ENCODE measurements at regions not wholly inside any gene's neighbourhood (a gene's known extent, or its start where the extent isn't known, plus 50 kb on each side); places are given as distances from the start of the nearest gene placed in this dataset.
"Not testable (repeated sequence)": the region's sequence is repeated elsewhere in the genome, so short reads cannot be mapped to it uniquely, and the experiment has no call there.

DNA sequence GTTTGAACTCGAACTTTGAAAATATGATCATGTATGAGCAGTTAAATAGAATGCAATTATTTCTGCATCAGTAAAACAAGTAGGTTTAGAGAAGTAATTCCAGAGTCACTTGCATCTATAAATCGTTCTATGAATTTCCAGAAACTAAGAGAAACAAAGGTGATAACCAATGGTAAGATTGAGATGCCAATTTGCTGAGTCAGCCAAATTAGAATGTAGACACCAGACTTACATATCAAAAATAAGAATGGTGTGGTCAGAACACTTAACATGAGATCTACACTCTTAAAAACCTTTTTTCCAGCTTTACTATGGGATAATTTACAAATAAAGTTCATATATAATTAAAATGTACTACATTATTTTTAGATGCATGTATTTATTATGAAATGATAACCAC lies 1435.9 kb downstream of the OTOL1 start:
- no peak for ATAC-seq

DNA sequence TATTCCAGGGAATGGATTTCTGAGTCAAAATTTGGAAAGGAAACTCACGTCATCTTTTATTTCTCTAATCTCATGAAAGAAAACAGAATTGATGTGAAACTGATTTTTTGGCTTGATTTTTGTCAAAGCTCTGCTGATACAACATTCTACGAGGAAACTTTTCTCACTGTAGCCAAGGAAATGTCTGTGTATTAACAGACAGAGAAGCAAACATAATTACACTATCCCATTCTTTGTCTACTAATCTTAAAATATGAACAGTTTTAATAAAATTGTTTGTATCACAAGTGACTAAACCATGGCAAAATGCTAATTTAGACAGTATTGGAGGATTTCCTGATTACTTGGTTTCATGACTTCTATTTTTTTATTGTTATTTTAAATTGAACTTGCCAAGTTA lies 1437.0 kb downstream of the OTOL1 start:
- ATAC-seq: no peak

DNA sequence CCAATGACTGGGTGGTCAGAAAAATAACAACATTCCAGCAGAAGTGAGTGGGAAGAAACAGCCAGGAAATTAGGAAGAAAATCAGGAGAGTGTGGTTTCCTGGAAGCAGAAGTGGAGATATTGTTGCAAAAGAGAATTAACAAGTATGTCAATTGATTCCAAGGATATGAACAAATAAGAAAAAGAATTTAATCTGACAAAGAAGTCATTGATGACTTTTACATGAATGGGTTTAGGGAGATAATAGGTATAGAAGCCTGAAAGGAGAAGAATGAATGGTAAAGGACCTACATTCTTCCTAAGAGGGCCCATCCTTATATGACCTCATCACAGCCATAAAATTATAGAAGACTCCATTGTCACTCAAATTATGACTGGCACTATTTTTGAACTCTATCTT lies 1440.1 kb downstream of the OTOL1 start:
- no peak for ATAC-seq

DNA sequence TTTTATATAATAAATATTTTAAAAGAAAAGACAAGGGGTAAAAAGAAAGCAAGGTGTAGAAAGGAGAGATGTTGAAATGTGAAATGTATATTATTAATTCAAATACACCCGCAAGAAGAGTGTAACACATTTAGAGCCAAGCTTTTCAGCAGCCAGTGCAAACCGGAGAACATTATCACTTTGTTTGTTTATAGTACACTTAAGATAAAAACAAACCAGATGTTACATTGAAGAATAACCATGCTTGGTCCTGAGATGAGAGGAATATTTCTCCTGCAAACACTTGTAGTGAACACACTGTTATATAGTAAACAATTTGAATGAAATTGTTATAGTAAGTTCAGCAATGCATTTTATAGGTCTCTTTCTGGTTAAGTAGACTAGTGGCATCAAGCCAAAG lies 1441.5 kb downstream of the OTOL1 start:
- no peak for ATAC-seq

DNA sequence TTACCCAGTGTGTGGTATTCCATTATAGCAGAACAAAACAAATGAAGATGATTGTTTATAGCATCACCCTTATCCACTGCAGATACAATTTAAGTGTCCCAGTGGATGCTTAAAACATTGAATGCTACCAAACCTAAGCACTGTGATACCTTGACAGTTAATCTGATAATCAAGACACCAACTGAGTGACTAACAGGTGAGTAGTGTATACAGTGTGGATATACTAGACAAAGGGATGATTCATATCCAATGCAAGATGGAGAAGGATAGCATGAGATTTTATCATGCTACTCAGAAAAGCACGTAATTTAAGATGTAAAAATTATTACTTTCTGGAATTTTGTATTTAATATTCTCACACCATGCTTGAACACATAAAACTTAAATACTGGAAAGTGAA lies 1449.0 kb downstream of the OTOL1 start:
- no peak for ATAC-seq

DNA sequence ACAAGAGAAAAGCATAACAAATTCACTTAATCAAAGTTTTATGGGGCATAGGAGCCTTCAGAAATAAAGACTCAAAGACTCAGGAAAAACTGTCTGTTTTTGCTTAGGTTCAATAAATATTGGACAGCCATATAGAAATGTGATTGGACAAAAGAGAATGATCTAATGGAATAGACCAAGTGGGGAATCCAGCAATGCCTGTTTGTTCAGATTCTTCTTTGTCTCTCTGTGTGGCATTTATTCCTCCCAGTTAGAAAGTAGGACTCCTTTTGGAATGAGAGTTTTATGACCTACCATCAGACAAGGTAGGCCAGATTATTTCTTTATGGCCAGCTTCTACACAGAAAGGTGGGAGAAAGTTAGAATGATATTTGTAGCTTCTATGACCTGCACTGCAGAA lies 1460.1 kb downstream of the OTOL1 start:
- no peak for ATAC-seq

DNA sequence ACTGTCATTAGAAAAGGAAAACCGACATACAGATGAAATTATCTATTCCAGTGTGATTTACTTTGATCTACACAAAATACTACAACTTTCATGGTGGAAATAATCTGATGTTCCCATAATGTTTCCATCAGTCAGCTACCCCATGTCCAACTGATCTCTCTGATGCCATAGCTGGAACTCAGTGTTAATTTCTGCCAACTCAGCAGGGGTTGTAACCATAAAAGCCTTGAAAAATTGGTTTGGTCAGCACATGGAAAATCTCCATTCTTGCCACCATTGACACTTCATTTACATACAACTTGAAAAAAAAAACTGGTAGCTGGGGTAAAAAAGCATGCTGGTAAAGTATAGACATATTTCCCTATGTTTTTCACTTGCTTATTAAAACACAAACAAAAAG lies 1463.7 kb downstream of the OTOL1 start:
- ATAC-seq: no peak

DNA sequence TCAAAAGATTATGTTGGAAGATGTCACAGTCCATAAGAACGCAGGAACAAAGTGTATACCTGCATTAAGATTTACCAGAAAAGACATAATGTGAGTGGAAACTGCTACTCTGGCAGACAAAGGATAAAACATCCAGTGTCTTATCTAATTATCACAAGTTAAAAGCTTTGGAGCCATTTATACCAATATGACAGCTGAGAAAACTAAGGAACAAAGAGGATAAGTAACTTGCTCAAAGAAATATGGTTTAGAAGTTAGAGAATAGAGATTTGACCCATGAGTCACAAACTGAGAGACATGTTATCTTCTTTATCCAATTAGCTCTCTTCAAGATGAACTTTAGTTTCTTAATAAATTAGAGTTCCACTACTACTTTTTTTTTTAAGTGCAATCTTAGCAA lies 1473.7 kb downstream of the OTOL1 start:
- no peak for ATAC-seq

DNA sequence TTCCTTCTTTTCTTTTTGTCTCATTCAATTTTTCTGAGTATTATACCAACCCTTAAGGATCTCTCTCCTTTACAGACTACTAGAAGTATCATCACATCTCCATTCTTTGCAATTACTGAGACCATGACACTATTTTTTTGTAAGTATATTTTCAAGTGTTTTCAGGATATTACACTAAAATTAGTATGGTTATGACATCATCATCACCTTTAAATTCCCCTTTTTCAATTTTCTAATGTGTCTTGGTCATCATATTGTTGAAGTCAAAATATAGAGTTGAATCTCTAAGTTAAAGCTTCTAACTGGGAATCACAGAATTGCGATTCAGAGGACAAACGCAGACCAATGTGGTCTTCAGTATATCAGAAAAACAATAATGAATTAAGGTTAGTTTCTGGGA lies 1475.1 kb downstream of the OTOL1 start:
- no peak for ATAC-seq

DNA sequence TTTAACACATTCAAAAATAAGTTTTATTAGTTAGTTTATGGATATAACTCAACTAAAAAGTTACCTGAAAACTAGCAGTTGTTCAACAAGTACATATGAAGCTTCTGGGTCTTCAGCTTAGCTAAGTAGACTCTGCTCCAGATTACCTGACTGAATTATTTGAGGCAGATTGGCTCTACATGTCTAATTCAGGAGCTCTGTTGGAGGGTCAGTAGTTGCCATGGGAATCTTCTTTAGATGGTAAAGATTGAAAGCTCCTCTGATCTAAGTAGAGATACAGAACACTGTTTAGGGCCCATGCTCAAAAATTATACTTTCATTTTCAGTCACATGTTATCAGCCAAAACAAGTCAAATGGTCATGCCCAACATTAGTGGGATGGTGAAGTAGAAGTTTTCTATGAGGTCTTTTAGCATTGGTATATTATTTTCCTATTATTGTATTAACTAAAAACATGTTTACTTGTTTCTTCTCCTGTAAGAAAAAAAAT lies 1476.9 kb downstream of the OTOL1 start:
- ATAC-seq: no peak

DNA sequence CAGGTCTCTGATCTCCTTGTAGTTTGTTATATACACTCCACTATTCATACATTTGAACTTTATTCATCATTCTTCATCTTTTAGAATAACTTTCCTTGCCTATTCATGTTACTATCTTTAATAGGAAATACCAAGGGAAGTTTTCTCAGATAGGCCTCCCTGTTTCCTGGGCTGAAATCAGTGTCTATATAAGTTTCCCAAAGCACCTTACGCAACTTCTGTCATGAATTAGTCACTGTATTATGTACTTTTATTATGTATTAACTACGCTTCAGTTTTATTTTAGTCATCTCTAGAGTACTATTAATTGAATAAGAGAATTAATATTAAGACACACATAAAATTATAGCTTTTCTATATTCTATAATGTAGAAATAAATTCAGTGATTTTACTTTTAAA lies 1481.5 kb downstream of the OTOL1 start:
- ATAC-seq: no peak

DNA sequence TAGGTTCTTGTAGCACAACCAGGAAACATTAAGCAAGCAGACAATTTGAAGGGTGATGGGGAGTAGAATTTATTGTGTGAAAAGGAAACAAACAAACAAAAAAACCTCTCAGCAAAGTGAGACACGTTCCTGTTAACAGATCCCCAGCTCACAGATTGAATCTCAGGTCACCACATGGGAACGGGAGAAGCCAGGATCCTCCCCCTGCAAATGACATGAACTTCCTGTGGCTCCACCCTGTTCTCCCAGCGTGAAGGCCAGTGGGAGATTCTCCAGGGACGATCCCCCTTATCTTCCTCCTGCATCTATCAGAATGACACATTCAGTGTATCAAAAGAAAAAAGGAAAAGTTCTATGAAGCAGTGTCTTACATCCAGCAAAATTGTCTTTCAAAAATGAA lies 1488.1 kb downstream of the OTOL1 start:
- ATAC-seq: no peak

DNA sequence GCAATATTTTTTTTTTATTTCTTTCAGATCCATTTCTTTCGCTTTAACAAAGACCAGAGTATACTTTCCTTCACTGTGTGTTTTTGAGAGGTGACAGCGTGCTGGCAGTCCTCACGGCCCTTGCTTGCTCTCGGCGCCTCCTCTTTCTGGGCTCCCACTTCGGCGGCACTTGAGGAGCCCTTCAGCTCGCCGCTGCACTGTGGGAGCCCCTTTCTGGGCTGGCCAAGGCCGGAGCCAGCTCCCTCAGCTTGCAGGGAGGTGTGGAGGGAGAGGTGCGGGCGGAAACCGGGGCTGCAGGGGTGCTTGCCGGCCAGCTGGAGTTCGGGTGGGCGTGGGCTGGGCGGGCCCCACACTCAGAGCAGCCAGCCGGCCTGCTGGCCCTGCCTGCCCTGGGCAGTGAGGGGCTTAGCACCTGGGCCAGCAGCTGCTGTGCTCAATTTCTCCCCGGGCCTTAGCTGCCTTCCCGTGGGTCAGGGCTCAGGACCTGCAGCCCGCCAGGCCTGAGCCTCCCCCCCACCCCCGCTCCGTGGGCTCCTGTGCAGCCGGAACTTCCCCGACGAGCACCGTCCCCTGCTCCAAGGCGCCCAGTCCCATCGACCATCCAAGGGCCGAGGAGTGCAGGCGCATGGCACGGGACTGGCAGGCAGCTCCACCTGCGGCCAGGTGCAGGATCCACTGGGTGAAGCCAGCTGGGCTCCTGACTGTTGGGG lies 1490.6 kb downstream of the OTOL1 start:
- ATAC-seq: not testable (repeated sequence)

DNA sequence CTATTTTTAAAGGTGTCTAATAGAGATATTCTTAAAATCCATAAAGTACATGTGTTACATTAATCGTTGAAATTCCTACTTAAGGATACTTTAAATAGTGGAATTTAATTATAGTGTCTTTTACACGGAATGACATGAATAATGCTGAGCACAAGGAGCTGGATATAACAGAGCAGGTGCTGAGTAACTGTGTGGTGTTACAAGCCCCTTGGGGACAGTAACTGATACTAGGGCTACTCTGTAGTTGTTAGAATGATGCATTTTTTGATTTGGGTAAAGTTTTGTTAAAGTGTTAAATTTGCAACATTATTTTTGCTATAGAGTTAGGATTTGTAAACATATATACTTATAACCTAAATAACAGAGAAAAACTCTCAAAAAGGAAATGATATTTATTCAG lies 1496.1 kb downstream of the OTOL1 start:
- no peak for ATAC-seq

DNA sequence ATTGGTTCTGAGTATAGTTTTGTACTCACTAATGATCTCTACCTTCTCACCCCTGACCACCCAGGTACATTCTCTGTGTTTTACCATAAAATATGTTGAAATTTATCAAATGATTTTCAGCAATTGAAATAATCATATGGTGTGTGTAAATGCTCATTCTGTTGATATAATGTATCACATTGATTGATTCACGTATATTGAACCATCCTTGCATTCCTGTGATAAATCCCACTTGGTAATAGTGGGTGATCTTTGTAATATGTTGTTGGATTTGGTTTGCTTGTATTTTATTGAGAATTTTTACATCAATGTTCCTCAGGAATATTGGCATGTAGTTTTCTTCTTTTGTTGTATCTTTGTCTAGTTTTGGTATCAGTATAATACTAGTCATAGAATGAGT lies 1497.6 kb downstream of the OTOL1 start:
- no peak for ATAC-seq

DNA sequence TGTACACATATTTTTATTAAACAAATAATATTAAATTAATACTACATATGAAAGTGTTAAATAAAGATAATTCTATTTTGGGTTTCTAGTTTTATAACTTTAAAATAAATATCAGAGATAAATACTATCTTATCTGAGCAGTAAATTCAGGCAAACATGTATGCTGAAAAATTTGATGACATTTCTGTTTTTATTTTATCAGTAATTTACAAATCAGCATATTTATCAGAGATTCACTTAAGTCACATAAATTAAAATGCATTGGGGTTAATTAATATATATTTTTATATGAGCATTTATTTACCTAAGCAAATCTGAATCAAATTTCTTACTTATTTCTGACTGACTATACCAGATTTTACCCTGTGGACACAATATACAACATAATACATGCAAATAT lies 1499.8 kb downstream of the OTOL1 start:
- no peak for ATAC-seq

DNA sequence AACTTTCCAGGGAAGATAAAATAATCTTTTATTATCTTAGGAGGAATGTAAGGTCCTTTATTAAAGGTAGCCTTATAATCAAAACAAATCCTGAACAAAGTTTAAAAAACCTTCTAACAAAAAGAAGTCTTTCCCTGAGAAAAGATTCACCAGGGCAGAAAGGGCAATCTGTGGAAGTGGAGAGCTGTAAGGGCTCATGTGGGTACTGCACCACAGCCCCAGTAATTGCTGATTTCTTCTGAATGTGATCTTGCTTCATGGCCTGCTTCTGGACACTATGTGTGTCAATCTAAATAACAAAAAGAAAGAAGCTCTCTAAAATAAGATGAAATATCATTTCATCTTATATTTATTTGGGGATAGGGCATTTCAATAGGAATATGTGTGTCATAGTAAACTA lies 1501.6 kb downstream of the OTOL1 start:
- ATAC-seq: no peak

DNA sequence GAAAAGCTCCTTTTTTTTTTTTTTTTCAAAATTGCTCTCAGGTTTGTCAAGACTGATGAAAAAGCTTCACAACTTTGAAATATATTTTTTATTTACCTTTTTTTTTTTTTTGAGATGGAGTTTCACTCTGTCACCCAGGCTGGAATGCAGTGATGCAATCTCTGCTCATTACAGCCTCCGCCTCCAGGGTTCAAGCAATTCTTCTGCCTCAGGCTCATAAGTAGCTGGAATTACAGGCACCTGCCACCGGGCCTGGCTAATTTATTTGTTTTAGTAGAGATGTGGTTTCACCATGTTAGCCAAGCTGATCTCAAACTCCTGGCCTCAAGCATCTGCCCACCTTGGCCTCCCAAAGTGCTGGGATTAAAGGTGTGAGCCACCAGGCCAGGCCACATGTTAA lies 1515.0 kb downstream of the OTOL1 start:
- ATAC-seq: no peak

DNA sequence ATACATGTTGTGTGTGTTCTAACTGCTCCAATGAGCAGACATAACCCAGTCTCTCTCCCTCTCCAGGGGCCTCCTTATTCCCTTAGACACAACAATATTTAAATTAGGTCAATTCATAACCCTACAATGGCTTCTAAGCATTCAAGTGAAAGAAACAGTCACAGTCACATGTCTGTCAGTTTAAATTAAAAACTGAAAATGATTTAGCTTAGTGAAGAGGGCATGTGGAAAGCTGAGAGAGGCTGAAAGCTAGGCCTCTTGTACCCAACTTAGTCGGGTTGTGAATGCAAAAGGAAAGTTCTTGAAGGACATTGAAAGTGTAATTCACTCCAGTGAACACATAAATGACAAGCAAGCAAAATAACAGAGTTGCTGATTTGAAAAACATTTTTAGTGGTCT lies 1519.6 kb downstream of the OTOL1 start:
- no peak for ATAC-seq

DNA sequence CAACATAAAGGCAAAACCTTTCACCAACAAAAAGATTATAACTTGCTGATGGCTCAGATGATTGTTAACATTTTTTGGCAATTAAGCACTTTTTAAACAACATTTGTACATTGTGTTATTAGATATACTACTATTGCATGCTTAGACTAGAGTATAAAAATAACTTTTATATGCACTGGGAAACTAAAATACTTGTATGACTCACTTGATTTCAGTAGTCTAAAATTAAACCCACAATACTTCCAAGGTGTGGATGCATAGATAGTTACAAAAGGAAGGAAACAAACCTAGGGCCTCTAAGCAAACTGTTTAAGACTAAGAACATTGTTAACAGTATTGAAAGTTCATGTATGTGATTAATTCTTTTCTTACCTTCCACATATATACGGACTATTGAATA lies 1521.5 kb downstream of the OTOL1 start:
- ATAC-seq: no peak

DNA sequence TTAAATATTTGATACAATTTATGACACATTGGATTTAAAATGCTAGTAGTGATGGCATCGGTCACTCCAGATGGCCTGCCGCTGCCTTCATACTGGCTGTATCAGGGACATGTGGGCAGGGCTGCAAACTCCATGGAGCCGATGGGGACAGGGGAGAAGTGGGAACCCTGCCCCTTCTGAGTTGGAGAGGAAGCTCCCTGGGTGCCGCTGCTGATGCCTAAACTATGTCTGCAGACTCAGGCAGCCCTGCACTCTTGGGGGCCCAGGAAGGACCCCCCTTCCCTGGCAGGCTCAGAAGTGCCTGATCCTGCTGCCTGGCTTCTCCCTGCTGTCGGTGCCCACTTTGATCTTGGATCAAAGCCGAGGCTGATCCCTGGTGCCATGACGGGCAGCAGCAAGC lies 1522.1 kb downstream of the OTOL1 start:
- ATAC-seq: no peak

DNA sequence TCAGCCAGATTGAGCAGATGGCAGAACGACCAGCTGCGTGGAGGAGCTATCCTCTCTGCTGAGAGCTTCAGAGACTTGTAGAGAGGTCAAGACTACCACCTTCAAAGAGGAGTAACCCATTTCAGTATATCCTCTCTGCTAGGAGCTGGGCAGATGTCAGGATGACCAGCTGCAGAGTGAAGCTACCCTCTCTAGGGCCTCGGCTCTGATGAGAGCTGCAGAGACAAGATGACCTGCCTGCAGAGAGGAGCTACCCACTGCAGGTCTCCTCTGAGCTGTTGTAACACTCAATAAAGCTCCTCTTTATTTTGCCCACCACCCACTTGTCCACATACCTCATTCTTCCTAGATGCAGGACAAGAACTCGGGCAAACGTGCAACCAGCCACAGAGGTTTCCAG lies 1522.7 kb downstream of the OTOL1 start:
- ATAC-seq: no peak

DNA sequence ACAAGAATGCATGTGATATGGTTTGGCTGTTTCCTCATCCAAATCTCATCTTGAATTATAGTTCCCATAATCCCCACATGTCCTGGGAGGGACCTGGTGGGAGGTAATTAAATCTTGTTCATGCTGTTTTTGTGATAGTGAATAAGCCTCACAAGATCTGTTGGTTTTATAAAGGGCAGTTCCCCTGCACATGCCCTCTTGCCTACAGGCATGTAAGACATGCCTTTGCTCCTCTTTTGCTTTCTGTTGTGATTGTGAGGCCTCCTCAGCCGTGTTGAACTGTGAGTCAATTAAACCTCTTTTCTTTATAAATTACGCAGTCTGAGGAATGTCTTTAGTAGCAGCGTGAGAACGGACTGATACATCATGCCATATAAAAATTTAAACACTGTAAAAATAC lies 1537.0 kb downstream of the OTOL1 start:
- no peak for ATAC-seq

DNA sequence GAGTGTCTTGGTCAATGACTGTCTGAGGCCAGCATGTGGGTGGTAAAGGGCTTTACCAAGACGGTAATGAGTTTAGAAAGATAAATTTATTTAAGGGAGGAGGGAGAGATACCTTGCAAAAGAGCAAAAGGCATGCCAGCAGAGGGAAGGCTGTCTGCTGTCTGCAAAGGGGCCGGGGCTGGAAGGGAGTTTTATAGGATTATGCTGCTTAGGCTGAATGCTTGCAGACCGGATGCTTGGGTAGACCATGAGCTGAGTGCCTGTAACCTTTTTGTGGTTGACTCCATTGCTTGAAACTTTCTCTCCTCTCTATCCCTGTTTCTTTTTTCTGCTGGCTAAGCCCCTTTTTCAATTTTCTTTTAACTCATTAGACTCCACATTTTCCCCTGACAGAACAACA lies 1543.0 kb downstream of the OTOL1 start:
- no peak for ATAC-seq

DNA sequence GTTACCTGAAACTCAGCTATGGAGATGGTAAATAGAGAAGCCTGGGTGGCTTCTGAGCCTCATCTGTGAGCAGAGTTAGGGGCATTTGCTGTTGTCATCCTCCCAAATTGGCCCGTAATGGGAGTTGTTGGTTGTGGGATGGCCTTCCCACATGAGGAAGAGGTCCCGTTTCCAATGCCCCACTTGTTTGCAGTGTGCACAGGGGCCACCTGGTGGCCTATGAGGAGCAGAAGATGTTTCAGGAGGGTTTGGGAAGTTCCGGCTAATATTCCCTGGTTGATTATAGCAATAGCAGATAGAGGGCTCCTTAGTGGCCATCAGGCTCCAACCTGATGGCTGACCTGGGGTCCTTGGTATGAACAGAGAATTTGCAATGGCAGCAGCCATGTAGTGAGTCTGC lies 1546.5 kb downstream of the OTOL1 start:
- ATAC-seq: no peak

Data from activated CD4-positive, CD25-positive, alpha-beta regulatory T cell treated with anti-CD3 and anti-CD28 coated beads, Interleukin-2, amount 50 U/mL, for 24 hours (primary cell).